GM12892 (cell line): ENCODE measurements at regions not wholly inside any gene's neighbourhood (a gene's known extent, or its start where the extent isn't known, plus 50 kb on each side); places are given as distances from the start of the nearest gene placed in this dataset.
"Not testable (repeated sequence)": the region's sequence is repeated elsewhere in the genome, so short reads cannot be mapped to it uniquely, and the experiment has no call there.

Experiments
- DNase-seq: peaks from one replicate; pipeline ENCODE4 v3.0.0; 2011; ENCODE audit not compliant: insufficient read length
- FAIRE-seq: peaks from 2 replicates; lab custom pipeline; 2011; peaks lifted over from hg19 to GRCh38; lab: Jason Lieb, UNC
- POLR2A ChIP-seq: IDR thresholded peaks from 2 replicates; pipeline ENCODE4 v1.6.1; 2011; ENCODE audit warnings: low read depth, low read length, control low read depth
- POLR2AphosphoS5 ChIP-seq: IDR thresholded peaks from 2 replicates; pipeline ENCODE4 v1.6.1; 2011; ENCODE audit warnings: low read depth, low read length, control low read depth
- TAF1 ChIP-seq: IDR thresholded peaks from 2 replicates; pipeline ENCODE4 v1.6.1; 2011; ENCODE audit warnings: low read depth, mild to moderate bottlenecking, control low read depth, low read length, borderline replicate concordance

- DNase-seq (no peak), FAIRE-seq (no peak)
- no peak for TF ChIP-seq TAF1
- no peak for TF ChIP-seq POLR2A
- no peak for TF ChIP-seq POLR2AphosphoS5
Measured at GRCh38 chr9:119689879-119690278, 320.6 kb upstream of the BRINP1 start.

DNA sequence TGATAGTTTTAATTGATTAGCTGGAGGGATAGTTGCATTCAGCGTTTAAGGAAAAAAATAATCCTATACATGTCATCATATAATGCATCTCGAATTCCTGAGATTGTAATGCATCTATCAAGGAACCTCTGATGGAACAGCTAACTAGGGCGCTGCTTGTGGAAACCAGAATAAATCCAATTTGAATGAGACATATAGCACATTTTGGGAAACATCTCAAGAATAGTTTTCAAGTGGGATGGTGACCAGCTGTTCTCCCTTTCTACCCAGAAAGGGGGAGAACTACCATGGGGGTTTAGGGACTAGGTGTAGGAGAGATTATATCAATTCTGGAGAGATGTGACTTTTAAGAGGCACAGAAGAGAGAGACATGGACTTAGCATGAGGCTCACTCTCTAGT lies 319.3 kb upstream of the BRINP1 start:
- no peak for DNase-seq
- FAIRE-seq: no peak
- no peak for TF ChIP-seq POLR2AphosphoS5
- no peak for TF ChIP-seq TAF1
- TF ChIP-seq POLR2A: no peak

DNA sequence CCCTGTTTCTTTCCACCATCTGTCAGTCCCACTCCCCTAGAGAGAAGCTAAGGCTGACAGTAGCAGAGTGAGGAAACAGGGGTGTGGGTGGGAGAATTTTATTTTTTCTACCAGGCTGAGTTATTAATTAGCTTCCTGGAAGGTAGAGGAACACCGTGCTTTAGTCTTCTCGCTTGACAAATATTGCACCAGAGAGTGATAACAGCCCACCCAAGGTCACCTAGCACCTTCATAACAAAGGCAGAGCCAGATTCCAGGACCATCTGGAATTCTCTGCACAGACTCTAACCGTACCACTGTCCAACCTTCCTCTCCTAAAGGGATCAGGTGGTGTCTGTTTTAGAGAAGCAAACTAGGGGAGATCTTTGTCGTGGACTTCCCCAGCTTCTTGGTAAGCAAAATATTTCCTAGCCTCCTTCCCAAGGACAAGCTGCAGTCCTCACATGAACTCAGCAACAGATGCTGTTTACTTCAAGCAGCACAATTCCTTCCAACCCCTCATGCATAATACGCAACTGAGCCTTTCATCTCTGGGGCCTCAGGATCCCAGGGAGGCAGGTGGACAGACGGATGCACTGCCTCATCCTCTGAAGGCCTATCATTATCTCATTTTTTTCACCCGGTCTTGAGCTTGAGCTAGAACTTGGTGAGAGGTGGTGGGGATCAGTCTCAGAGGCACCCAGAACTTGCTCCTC lies 308.7 kb upstream of the BRINP1 start:
- no peak for FAIRE-seq
- no peak for TF ChIP-seq POLR2AphosphoS5
- TF ChIP-seq TAF1: no peak
- no peak for TF ChIP-seq POLR2A

GRCh38 chr9:119675951-119676350 lies 306.7 kb upstream of the BRINP1 start:
- no peak for DNase-seq
- no peak for TF ChIP-seq POLR2A
- TF ChIP-seq POLR2AphosphoS5: no peak
- TF ChIP-seq TAF1: no peak
- no peak for FAIRE-seq

More for the DNA sequence above, 308.7 kb upstream of the BRINP1 start:
- DNase-seq: no peak

DNA sequence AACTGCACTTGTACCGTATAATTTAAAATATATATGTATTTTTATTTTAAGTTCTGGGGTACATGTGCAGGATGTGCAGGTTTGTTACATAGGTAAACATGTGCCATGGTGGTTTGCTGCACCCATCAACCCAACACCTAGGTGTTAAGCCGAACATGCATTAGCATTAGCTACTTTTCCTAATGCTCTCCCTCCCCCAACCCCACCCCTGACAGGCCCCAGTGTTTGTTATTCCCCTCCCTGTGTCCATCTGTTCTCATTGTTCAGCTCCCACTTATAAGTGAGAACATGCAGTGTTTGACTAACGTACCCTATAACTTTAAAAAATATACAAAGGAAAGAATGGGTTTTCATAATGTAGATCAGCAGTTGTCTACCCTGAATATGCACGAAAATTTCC lies 303.5 kb upstream of the BRINP1 start:
- not testable (repeated sequence) for FAIRE-seq

GRCh38 chr9:119667916-119668315 lies 298.7 kb upstream of the BRINP1 start:
- no peak for FAIRE-seq
- TF ChIP-seq POLR2A (no peak), TAF1 (no peak), POLR2AphosphoS5 (no peak)
- DNase-seq: no peak

More for the DNA sequence above, 303.5 kb upstream of the BRINP1 start:
- DNase-seq: not testable (repeated sequence)

DNA sequence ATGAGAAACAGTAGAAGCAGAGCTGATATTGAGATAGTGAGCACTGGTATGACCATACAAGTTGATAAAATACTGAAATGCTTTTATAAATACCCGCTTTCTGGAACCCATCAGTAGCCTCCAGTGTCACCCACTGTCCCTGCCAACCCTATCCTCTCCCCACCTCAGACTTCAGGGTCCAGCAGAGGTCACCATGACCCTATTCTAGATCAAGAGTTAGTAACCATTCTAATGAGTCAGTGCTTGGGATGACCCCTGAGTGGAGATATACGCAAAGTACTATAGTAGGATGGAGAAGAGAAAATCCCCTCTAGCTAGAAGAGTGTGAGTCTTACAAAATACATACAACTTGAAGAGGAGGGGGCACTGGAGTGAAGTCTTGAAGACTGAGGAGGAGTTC lies 297.9 kb upstream of the BRINP1 start:
- TF ChIP-seq POLR2A (no peak), TAF1 (no peak), POLR2AphosphoS5 (no peak)
- FAIRE-seq (no peak), DNase-seq (no peak)

DNA sequence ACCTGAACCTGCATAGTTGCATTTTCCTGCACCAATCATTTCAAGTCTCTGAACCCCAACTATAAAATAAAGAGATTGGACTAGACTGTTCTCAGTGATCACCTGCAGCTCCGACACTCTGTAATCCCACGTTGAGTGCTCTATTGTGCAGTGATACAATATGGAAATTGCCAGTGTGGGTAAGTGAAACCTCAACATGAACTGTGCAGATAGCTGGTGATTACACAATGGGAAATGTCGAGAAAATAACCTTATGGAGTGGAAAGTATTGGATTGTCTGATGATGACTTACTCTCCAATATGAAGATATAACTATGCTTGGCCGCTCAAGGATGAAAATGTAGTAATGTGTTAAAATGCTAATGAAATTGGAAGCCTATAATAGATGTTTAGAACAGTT lies 293.1 kb upstream of the BRINP1 start:
- no peak for TF ChIP-seq TAF1
- TF ChIP-seq POLR2A: no peak
- no peak for TF ChIP-seq POLR2AphosphoS5
- no peak for DNase-seq
- FAIRE-seq: no peak

- no peak for TF ChIP-seq TAF1
- TF ChIP-seq POLR2AphosphoS5: no peak
- no peak for TF ChIP-seq POLR2A
- FAIRE-seq (no peak), DNase-seq (no peak)
Measured at GRCh38 chr9:119652931-119653330, 283.7 kb upstream of the BRINP1 start.

DNA sequence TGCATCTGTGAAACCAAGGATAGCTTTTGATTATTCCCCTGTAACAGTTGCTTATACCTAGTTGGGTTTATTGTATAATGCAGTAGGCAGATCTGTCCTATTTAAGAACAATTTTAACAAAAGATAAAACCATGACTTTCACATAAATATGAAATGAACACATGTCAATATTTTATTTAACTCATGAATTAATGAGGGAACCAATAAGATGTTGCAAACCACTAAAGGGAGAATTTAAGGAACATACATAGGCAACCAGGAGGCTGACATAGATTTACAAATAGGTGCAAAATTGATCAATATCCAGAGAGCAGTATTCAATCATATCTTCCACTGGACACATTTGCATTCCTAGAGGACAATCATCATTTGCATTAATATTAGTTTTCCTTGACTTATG lies 280.0 kb upstream of the BRINP1 start:
- DNase-seq (no peak), FAIRE-seq (no peak)
- TF ChIP-seq TAF1 (no peak), POLR2A (no peak), POLR2AphosphoS5 (no peak)

DNA sequence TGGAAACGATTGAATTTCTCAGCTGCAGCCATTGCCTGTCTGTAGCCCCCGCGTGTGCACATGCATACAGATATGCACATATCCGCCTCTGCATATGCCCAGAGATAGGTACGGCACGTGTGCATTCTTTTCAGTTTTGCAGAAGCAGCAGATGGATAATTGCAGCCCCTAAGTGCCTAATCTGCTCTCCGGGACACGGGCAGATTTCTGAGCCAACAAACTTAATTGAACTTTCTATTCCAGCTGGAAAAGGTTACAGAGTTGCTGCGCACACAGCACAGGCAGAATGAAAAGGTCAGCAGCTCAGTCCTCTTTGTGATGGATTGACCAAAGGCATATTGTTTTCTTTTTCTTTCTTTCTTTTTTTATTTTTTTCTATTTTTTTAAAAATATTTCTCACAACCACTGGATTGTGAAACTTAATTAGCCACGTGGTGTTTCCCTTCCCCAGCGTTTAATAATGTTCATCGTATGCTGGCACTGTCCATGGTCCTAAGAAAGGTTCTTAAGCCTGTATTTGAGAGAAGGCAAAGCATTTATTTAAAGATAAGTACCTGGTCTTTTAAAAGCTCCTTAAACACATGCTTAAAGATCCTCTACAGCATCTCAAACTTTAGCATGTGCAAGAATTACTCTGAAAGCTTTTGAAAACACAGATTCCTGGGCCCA lies 270.2 kb upstream of the BRINP1 start:
- FAIRE-seq (no peak), DNase-seq (no peak)
- TF ChIP-seq TAF1 (no peak), POLR2A (no peak), POLR2AphosphoS5 (no peak)

DNA sequence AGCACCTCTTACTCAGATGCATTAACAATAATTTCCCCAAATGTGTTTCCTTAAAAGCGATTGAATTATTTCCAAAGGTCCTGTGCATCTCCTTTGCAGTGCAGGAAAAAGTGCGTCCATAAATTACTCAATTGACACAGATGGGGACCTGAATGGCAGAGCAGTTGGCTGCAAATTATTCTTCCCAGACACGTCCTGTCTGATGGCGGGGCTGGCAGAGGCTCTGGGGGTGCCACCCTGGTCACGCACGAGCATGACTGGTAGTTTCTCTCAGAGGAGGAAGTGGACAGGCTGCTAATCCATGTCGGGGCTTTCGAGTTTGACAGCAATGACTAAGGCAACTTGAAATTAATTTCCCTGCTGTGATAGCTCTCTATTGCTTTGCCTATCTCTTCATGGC lies 264.8 kb upstream of the BRINP1 start:
- no peak for DNase-seq
- TF ChIP-seq POLR2A: no peak
- TF ChIP-seq POLR2AphosphoS5: no peak
- TF ChIP-seq TAF1: no peak
- no peak for FAIRE-seq
